H1 (cell line): ENCODE measurements at regions not wholly inside any gene's neighbourhood (a gene's known extent, or its start where the extent isn't known, plus 50 kb on each side); places are given as distances from the start of the nearest gene placed in this dataset.

Experiments
- CBX5 ChIP-seq: fragments of 300-800, 300-1000 bp; sonication (generic); IDR thresholded peaks from 2 replicates; pipeline ENCODE4 v1.7.1; 2016; ENCODE audit warnings: antibody characterized with exemption, low read length, low read depth
- CREB1 ChIP-seq: IDR thresholded peaks from 2 replicates; pipeline ENCODE4 v1.6.1; 2012; ENCODE audit warnings: inconsistent platforms
- CTCF ChIP-seq, 3 experiments: IDR thresholded peaks; 1 replicate in 2 of 3; 2 replicates in 1 of 3; pipeline versions ENCODE4 v1.5.1 to v1.6.1; 2011; ENCODE audit warnings: low read length in 3 of 3, mild to moderate bottlenecking in 3 of 3, inconsistent platforms in 2 of 3, low read depth in 1 of 3, moderate library complexity in 1 of 3; ENCODE audit not compliant: insufficient read depth in 1 of 3; ENCODE audit errors: control extremely low read depth in 1 of 3
- EZH2 ChIP-seq: fragments of 200-600 bp; sonication (generic); IDR thresholded peaks from 2 replicates; pipeline ENCODE4 v1.7.1; 2012; ENCODE audit warnings: low read depth, mild to moderate bottlenecking, moderate library complexity, low read length, inconsistent platforms; ENCODE audit not compliant: severe bottlenecking
- POLR2A ChIP-seq, 2 experiments: IDR thresholded peaks; 1 replicate in 1 of 2; 2 replicates in 1 of 2; pipeline ENCODE4 v1.6.1; 2011; ENCODE audit warnings: low read depth in 2 of 2, low read length in 2 of 2, mild to moderate bottlenecking in 2 of 2; ENCODE audit errors: control extremely low read depth in 1 of 2
- RAD21 ChIP-seq, 2 experiments: IDR thresholded peaks in 1 of 2; conservative IDR thresholded peaks in 1 of 2; 2 replicates each; pipeline ENCODE4 v1.6.1; 2011; ENCODE audit warnings: low read depth in 2 of 2, low read length in 2 of 2, improper control_type of control experiment in 1 of 2, inconsistent platforms in 1 of 2, mild to moderate bottlenecking in 1 of 2, moderate library complexity in 1 of 2
- USF2 ChIP-seq: IDR thresholded peaks from 2 replicates; pipeline ENCODE4 v1.6.1; 2011; ENCODE audit warnings: low read length, improper control_type of control experiment
- ZNF274 ChIP-seq: IDR thresholded peaks from 2 replicates; pipeline ENCODE4 v1.7.0; 2012; ENCODE audit warnings: low read length, borderline replicate concordance; ENCODE audit errors: extremely low read depth

DNA sequence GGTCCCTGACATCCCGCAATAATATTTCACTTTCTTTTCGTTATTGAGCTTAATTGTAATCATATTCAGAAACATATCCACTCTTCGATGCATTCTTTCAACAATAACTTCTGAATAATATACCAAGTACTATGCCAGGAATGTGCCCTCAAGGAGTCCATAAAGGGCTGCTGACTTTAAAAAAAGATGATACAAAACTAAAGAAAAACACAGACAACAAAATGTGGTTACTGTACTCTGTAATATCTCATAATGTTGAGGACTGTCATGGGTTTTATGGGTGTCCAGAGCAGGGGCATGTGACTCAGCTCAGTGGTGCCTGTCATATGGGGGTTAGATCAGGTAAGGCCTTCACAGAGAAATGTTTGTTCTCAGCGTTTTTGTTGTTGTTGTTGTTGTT is 73.7 kb downstream of the ARL4A start:
- TF ChIP-seq POLR2A (IDR thresholded peaks at IDR 0.05; ENCODE audit: control extremely low read depth in 1 of 2, low read depth in 2 of 2, low read length in 2 of 2), result no peak
- no peak for TF ChIP-seq RAD21 (IDR thresholded peaks at IDR 0.05 in 1 of 2, conservative IDR thresholded peaks at IDR 0.05 in 1 of 2; ENCODE audit: low read depth in 2 of 2, low read length in 2 of 2)
- no peak for TF ChIP-seq CTCF (IDR thresholded peaks at IDR 0.05; ENCODE audit: control extremely low read depth in 1 of 3, insufficient read depth in 1 of 3, low read depth in 1 of 3, low read length in 3 of 3)
- no peak for TF ChIP-seq CREB1
- no peak for TF ChIP-seq ZNF274
- no peak for TF ChIP-seq EZH2
- TF ChIP-seq CBX5, result no peak
- no peak for TF ChIP-seq USF2
